ENCODE measurements at regions not wholly inside any gene's neighbourhood (a gene's known extent, or its start where the extent isn't known, plus 50 kb on each side); places are given as distances from the start of the nearest gene placed in this dataset.
A peak's percentile ranks its signal among the peaks of the same experiment; 100 is the strongest.

GRCh38 chr1:53378061-53378460 lies 50.2 kb upstream of the LRP8 start:
- DNase-seq = no peak

- DNase-seq = no peak
Measured at GRCh38 chr1:53378932-53379661, 51.2 kb upstream of the LRP8 start.

DNA sequence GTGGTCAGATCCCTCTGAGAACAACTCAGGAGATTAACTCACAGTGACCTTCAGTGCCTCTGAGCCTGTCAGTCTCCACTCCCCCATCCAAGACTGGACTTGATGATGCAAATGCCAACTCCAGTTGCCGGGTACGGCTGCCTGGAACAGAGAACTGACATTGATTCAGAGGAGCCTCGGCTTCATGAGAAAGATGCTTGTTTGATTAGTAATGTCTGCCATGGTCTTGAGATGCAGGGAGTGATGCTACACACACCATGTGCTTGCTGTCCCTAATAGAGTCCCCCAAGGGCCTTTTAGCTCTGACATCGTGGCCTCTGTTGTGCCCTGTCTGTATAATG lies 51.8 kb upstream of the LRP8 start:
- no peak for DNase-seq

- no peak for DNase-seq
Measured at GRCh38 chr1:53380296-53380695, 52.4 kb upstream of the LRP8 start.

- DNase-seq = no peak
Measured at GRCh38 chr1:53381790-53382401, 54.0 kb upstream of the LRP8 start.

DNA sequence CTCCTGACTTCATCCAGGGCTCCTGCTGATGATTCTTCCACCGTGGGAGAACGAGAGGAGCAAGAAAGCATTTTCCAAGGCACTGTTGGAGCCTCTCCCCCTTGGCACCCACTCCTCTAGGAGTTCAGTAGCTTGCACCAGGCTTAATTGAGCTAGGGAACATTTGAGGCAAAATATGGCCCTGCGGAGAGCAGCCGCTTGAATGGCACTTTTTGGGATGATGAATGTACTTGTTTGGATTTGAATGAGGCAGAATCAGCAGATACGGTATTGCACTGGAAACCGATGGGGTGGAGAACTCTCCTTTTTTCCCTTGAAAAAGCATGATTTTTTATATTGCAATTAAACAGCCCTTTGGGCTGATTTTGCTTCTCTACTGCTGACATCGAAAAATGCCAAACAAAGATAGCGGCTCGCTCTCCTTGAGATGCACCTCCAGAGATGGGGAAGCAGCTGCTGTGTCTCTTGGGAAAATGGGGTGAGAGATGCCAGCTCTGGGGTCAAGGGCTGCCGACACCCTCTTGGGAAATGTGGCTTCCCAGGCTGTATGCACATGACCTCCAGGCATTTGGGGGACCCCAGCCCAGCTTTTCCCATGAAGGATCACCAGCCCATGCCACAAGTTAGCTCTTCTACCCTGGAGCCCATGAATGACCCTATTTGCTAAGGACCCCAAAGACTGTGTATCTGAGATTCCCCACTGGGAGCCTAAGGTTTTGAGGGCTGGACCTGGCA lies 55.4 kb upstream of the LRP8 start:
- no peak for DNase-seq

DNA sequence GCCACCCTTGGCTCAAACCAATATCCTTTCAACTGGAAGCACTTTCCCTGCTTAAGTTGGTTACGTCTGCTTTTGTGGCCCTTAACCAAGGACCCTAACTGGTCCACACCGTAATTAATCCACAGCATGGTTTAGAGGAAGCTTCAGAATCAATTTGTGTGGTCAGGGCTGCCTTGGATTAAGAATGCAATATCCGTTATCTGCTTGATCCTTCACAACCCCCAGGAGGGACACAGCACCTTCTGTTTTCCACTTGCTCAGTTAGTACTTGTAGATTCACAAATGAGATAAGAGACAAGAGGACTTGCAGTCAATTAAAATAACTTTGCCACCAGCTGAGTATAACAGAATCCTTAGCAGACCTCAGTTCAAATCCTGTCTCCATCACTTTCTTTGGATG lies 56.9 kb upstream of the LRP8 start:
- no peak for DNase-seq

GRCh38 chr1:53385276-53386225 lies 57.7 kb upstream of the LRP8 start:
- no peak for DNase-seq

GRCh38 chr1:53388963-53389362 lies 61.1 kb upstream of the LRP8 start:
- DNase-seq = no peak

GRCh38 chr1:53390261-53390660 lies 62.4 kb upstream of the LRP8 start:
- no peak for DNase-seq

DNA sequence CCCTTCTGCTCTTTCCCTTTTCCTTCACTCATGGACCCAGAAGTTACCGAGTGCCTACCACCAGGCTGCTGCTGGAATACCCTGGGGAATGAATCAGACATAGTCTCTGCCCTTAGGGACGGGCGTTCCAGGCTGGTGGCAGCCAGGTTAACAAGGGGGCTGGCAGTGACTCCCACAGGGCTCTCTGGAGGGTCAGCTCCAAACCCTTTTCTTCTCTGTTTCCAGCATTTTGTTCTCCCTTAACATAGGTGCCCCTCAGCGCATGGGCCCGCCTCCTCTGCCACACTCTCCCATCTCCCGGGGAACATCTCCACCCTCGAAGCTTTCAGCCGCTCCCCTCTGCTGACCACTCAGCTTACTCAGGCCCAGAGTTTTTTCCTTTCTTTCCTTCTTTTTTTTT lies 62.9 kb upstream of the LRP8 start:
- no peak for DNase-seq

GRCh38 chr1:53391296-53391695 lies 63.4 kb upstream of the LRP8 start:
- DNase-seq = no peak

DNA sequence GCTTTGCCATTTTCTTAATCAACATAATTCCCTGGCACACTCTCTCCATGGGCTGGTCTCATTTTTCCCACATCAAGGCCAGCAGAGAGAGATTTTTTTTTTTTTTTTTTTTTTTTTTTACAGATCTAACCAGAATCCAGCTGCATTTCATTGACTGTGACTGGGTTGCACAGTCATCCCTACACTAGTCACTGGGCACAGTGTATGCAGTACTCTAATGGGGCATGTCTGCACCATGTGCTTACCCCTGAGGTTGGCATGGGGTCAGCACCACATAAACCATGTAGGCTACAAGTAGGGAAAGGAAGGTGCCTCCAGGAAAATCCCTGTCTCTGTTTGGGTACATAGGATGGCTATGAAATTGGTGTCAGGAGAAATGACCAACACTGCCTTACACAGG lies 64.1 kb upstream of the LRP8 start:
- DNase-seq = no peak

DNA sequence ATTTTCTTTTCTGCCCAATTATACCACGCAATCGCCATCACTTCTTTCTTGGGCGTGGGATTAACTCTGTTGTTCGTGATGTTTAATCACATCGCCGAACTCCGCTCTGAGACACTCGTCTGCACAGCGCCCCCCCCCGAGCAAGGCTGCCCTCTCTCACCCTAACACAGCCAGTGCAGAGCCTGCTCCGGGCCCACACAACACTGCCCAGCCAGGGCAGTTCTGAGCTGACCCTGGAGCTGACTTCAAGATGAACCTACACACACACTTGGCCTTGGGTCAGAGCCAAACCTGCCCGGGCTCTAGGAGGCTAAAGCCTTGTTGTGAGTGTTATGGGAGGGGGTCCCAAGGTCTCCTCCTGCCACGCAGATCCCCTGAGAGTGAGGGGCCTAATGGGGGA lies 64.6 kb upstream of the LRP8 start:
- DNase-seq = no peak

DNA sequence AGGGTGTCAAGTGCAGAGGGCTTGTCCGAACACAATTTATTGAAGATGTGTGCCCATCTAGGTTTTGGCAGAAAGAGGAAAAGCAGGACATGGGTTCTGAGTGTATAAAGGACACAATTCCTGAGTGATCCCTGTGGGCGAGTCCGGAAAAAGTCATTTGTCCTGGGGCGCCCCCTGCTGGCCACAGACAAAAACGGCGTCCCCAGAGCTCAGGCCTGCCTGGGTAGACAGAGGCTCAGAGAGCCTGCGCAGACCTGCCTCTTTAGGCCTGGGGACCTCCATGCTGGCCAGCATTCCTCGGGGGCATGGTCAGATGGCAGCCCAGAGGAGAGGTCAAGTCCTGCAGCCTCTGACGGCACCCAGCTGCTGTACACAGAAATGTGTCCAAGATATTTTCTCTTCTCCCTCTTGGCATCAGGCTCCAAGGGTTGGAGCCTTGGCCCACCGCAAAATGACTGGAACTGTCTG lies 65.5 kb upstream of the LRP8 start:
- DNase-seq = peak; percentile 71

GRCh38 chr1:53394306-53394705 lies 64.9 kb upstream of the DMRTB1 start:
- DNase-seq = no peak

GRCh38 chr1:53395671-53396215 lies 63.5 kb upstream of the DMRTB1 start:
- DNase-seq = no peak

DNA sequence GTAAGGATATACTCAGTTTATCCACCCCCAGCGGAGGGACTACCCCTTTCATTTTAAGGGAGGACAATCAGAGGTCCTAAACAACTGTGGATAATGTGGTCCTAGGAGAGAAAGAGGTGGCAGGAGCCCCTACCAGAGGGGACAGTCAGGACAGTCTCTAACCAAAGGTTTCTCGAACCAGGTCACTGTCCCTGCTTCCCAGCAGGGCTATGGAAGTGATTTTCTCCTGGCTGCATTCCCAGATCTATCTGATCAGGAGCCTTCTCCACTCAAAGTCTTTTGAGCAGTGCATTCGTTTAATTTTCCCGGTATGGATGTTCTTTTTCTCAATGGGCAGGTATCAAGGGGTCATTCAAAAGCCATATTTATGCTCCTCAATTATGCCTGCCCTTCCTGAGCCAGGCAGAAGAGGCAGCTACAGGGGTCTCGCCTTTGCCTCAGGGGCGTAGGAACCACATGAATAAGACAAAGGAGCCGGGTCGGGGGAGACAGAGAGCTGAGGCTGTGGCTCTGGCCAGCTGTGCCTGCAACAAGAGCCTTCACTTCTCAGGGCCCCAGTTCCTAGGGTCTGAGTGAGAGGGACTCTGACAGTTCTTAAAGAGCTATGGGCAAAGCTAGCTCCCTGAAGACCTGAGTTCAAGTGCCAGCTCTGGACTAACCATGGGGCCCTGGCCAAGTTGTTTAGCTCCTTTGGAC lies 62.5 kb upstream of the DMRTB1 start:
- no peak for DNase-seq

DNA sequence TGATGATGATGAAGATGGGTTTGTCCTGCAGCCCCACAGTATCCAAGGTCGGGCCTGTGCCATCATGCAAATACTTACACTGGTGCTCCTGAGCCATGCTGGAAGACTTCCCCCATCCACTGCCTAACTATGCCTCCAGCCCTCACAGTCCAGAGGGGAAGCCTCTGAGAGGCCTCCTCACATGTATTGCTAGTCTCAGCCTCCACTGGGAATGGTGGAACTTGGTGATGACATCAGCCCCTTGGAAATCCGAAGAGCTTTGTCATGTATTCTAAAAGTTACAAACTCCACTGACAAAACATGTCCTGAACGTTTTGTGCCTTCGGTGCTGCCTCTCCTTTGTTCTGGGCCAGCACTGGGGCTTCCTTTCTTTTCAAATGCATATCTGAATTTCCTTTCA lies 61.1 kb upstream of the DMRTB1 start:
- no peak for DNase-seq

DNA sequence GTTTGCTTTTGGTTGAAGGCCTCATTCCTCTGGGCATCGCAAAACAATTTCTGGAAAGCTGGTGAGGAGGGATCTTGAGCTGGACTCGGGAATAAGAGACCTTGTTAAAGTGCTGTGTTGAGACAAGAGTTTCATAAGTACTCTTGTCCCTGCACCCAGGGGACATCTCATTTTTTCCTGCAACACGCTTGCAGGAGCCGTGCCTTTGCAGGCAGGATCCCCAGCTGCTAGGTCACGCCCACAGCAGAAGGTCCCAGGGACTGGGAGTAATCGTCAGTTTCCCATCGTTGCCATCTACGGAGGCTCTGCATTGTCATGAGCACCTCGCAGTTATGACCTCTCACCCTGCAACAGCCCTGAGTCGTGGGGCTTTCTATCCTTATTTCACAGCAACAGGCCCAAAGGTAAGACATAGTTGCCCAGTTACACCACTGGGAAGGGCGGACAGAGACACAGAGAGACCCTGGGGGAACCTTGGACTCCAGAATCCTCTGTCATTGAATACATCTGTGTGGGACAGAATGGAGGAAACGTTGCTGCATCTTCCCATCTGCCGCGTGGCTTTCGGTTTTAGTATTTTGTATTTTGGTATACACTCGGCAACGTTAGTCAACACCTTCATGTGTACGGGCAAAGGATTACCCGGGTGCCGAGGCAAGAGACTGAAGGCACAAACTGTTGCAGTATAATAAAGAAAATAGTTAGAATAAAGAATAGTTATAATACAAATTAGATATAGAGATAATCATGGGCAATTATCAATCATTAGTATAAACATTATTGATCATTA lies 60.4 kb upstream of the DMRTB1 start:
- DNase-seq = no peak
